ENCODE measurements at regions not wholly inside any gene's neighbourhood (a gene's known extent, or its start where the extent isn't known, plus 50 kb on each side); places are given as distances from the start of the nearest gene placed in this dataset.

- peak; percentile 11 for DNase-seq (ENCODE audit: low spot score)
These were observed 75.8 kb downstream of the DAD1 start for GRCh38 chr14:22513066-22513812.

- no peak for DNase-seq (ENCODE audit: low spot score)
These were observed 76.8 kb downstream of the DAD1 start for GRCh38 chr14:22512106-22512814.

GRCh38 chr14:22510527-22511110 is 78.4 kb downstream of the DAD1 start:
- DNase-seq (ENCODE audit: low spot score) = no peak

- no peak for DNase-seq (ENCODE audit: low spot score)
These were observed 79.2 kb downstream of the DAD1 start for GRCh38 chr14:22509751-22510300.

GRCh38 chr14:22509036-22509709 is 79.9 kb downstream of the DAD1 start:
- DNase-seq (ENCODE audit: low spot score) = no peak

- no peak for DNase-seq (ENCODE audit: low spot score)
These were observed 80.4 kb downstream of the DAD1 start for GRCh38 chr14:22508662-22509035.

GRCh38 chr14:22508150-22508457 is 80.9 kb downstream of the DAD1 start:
- no peak for DNase-seq (ENCODE audit: low spot score)

- no peak for DNase-seq (ENCODE audit: low spot score)
These were observed 82.2 kb downstream of the DAD1 start for GRCh38 chr14:22506778-22507351.

GRCh38 chr14:22506378-22506710 is 82.7 kb downstream of the DAD1 start:
- DNase-seq (ENCODE audit: low spot score) = no peak

- no peak for DNase-seq (ENCODE audit: low spot score)
These were observed 83.2 kb downstream of the DAD1 start for GRCh38 chr14:22505697-22506377.

GRCh38 chr14:22505309-22505696 is 83.7 kb downstream of the DAD1 start:
- no peak for DNase-seq (ENCODE audit: low spot score)

GRCh38 chr14:22502551-22502950 is 86.5 kb downstream of the DAD1 start:
- DNase-seq (ENCODE audit: low spot score) = no peak

- DNase-seq (ENCODE audit: low spot score) = no peak
These were observed 87.0 kb downstream of the DAD1 start for GRCh38 chr14:22502007-22502406.

GRCh38 chr14:22500954-22501726 is 87.9 kb downstream of the DAD1 start:
- DNase-seq (ENCODE audit: low spot score) = no peak

- no peak for DNase-seq (ENCODE audit: low spot score)
These were observed 88.5 kb downstream of the DAD1 start for GRCh38 chr14:22500525-22500924.

GRCh38 chr14:22497671-22498093 is 91.3 kb downstream of the DAD1 start:
- DNase-seq (ENCODE audit: low spot score) = no peak

GRCh38 chr14:22497144-22497423 is 91.9 kb downstream of the DAD1 start:
- no peak for DNase-seq (ENCODE audit: low spot score)

GRCh38 chr14:22494486-22495135 is 94.4 kb downstream of the DAD1 start:
- no peak for DNase-seq (ENCODE audit: low spot score)

- no peak for DNase-seq (ENCODE audit: low spot score)
These were observed 95.3 kb downstream of the DAD1 start for GRCh38 chr14:22493753-22494152.

GRCh38 chr14:22492622-22493542 is 96.1 kb downstream of the DAD1 start:
- DNase-seq (ENCODE audit: low spot score) = no peak

Data from pons (tissue), 1 donor.